ENCODE measurements at regions not wholly inside any gene's neighbourhood (a gene's known extent, or its start where the extent isn't known, plus 50 kb on each side); places are given as distances from the start of the nearest gene placed in this dataset.

DNA sequence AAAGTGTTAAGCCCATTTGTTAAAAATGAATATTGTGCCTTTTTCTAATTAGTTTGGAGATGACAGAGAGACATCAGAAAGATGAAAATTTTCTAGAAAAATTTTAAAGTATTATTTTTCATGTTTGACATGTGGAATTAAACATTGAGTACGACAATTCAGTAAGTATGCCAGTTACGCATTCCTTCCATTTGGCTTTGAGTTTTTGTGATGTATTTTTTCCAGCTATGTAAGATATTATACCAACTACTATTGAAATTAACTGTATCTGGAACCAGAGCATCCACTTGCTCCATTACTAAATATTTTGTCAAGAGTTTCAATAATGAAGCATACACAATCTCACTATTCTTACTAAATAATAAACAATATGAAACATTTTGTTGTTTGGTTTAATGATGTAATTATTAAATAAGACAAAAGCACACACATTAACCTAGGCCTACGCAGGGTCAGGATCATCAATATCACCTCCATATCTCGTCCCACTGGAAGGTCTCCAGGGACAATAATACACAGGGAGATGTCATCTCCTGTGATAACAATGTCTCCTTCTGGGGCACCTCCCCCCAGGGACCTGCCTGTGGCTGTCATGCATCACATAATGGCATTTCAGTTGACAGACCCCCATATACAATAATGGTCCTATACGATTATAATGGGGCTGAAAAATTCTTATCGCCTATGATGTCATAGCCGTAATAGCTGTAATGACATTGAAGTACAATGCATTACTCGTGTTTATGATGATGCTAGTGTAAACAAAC lies 274.1 kb downstream of the REEP3 start:
- TF ChIP-seq, protein P1, sequence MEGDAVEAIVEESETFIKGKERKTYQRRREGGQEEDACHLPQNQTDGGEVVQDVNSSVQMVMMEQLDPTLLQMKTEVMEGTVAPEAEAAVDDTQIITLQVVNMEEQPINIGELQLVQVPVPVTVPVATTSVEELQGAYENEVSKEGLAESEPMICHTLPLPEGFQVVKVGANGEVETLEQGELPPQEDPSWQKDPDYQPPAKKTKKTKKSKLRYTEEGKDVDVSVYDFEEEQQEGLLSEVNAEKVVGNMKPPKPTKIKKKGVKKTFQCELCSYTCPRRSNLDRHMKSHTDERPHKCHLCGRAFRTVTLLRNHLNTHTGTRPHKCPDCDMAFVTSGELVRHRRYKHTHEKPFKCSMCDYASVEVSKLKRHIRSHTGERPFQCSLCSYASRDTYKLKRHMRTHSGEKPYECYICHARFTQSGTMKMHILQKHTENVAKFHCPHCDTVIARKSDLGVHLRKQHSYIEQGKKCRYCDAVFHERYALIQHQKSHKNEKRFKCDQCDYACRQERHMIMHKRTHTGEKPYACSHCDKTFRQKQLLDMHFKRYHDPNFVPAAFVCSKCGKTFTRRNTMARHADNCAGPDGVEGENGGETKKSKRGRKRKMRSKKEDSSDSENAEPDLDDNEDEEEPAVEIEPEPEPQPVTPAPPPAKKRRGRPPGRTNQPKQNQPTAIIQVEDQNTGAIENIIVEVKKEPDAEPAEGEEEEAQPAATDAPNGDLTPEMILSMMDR (IDR thresholded peaks at IDR 0.05) = no peak
- no peak for TF ChIP-seq POLR2A (IDR thresholded peaks at IDR 0.05)
- TF ChIP-seq EP300 (IDR thresholded peaks at IDR 0.05) = no peak
